HG02852 (cell line): ENCODE measurements at regions not wholly inside any gene's neighbourhood (a gene's known extent, or its start where the extent isn't known, plus 50 kb on each side); places are given as distances from the start of the nearest gene placed in this dataset.

ENCODE experiments used
- ATAC-seq: cut with Tn5 transposase; IDR thresholded peaks from one replicate; pipeline ENCODE4 v1.9.1; 2021; ENCODE audit warnings: mild to moderate bottlenecking, moderate library complexity; ENCODE audit not compliant: unreplicated experiment

DNA sequence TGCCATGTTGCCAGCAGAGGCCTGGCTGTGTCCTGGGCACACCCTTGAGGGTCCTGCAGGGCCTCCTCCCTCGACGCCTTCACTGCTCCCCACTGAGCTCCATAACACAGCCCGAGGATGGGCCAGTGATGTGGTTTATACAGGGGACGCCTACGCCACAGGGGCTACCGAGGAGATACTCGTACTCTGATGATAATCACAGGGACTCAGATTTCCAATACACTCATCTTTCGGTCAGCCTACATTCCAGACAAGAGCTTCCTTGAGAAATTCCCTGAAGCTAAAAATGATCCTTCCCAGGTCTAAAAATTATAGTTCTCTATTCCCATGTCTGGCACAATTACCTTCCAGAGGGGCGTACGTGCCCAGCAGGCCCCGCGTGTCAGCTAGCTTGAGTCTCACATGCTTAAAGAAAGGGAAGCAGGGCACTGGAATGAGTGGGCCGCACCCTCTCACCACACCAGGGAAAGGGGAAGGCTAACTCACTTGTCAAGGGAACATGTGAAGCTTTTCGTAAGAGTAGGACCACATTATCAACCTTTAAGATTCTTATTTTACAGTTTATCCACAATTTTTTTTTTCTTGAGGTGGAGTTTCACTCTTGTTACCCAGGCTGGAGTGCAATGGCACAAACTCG lies 159.5 kb upstream of the NDUFV2 start:
- no peak for ATAC-seq

DNA sequence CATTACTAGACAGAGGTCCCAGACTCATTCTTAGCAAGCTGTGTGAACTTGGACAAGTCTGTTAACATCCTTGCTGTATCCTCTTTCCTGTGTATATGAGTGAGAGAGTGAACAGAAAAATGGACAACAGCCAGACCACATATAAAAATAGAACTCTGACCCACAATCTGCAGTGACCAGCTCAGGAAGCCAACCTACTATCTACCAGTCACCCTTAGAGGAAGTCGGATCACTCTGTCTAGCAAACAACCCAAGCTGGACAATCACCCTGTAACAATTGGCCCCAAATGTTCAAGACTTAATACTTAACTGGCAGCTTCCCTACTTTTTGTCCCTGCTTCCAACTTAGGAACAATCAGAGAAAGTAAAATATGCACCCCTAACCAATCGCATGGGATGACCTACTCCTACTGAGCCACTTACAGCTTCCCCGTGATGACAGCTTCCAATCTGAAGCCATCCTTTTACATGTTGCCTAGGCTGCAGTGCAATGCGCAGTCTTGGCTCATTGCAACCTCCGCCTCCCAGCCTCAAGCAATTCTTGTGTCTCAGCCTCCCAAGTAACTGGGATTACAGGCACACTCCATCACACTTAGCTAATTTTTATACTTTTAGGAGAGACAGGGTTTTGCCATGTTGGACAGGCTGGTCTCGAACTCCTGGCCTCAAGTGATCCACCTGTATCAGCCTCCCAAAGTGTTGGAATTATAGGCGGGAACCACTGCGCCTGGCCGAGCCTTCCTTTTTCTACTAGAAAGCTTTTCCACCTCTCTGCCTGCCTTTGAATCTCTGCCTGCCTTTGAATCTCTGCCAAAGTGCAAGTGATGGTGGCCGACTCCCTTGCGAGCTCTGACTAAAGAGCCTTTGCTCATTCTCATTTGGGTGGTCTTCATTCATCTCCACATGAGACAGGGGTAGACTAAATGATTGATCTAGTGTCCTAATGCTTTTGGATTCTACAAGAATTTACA lies 158.3 kb upstream of the NDUFV2 start:
- ATAC-seq: no peak

DNA sequence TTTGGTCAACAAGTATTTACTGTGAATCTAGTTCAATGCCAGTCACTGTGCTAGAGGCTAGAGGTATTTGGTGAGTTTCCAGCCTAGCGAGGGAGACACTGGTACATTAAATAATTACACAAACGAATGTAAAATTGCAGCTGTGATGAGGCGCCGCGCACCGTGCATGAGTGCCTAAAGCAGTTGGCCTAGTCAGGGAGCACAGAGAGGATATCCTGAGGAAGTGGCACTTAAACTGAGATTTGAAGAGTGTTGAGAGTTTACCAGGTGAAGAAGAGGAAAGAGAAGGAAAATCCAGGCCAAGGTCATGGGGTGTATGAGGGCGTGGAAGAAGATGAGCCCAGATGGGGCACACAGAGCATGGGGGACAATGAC lies 157.6 kb upstream of the NDUFV2 start:
- ATAC-seq: no peak

DNA sequence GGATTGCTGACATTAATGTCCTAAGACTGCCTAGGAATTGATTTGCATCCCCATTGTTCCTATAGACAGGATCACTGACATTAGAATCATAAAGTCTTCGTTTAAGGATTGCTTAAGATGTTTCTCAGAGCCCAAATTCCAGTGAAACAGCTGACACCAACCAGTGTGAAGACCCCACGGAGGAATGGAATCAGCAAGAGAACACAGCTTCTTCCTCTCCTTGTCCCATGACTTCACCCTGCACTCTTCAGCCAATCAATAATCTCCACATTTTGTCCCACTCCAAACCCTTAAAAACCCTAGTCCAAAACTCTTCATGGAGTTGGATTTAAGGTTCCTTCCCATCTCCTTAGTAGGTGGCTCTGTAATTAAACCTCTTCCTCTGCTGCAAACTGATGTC lies 157.0 kb upstream of the NDUFV2 start:
- no peak for ATAC-seq

DNA sequence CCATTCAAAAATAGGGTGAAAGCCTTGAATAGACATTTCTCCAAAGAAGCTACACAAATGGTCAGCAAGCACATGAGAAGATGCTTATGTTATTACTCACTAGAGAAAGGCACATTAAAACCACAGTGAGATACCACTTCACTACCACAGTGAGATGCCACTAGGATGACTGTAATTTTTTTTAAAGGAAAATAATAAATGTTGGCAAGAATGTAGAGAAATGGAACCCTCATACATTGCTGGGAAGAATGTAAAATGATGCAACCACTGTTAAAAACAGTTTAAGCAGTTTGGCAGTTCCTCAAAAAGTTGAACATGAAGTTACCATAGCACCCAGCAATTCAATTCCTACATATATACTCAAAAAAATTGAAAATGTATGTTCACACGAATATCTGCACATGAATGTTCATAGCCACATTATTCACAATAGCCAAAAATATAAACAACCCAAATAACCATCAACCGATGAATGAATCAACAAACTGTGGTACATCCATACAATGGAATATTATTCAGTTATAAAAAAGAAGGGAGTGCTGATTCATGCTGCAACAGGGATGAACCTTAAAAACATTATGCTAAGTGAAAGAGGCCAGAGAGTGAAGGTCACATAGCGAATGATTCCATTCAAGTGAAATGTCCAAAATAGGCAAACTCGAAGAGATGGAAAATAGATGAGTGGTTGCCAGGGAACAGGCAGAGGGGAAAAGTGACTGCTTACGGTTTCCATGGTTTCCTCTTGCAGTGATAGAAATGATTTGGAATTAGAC lies 156.2 kb upstream of the NDUFV2 start:
- no peak for ATAC-seq

DNA sequence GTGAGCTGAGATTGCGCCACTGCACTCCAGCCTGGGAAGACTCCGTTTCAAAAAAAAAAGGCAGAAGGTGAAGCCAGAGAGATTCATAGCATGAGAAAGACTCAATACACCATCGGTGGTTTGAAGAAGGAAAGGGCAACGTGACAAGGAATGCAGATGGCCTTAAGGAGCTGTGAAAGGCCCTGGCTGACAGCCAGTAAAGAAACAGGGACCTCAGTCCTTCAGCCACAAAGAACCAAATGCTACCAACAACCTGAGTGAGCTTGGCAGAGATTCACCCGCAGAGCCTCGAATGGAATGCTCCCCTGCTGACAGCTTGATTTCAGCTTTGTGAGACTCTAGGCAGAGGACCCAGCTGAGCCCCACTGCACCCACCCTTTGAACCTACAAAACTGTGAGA lies 154.9 kb upstream of the NDUFV2 start:
- ATAC-seq: no peak

DNA sequence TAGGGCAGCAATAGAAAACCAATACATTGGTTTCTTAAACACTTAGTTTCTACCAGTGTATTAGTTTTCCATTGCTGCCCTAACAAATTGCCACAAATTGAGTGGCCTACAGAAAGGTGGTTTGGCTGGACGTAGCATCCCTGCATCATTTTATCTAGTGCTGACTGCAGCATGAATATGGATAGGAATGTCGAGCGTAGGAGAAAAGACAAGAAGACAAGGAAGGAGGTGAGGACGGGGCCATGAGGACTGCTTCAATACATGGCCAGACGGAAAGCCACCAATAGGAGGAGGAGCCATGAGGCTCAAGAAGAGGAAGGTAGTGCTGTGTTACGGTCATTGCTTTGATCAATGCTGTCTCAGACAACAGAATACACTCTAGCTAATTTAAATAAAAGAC lies 154.5 kb upstream of the NDUFV2 start:
- ATAC-seq: no peak

DNA sequence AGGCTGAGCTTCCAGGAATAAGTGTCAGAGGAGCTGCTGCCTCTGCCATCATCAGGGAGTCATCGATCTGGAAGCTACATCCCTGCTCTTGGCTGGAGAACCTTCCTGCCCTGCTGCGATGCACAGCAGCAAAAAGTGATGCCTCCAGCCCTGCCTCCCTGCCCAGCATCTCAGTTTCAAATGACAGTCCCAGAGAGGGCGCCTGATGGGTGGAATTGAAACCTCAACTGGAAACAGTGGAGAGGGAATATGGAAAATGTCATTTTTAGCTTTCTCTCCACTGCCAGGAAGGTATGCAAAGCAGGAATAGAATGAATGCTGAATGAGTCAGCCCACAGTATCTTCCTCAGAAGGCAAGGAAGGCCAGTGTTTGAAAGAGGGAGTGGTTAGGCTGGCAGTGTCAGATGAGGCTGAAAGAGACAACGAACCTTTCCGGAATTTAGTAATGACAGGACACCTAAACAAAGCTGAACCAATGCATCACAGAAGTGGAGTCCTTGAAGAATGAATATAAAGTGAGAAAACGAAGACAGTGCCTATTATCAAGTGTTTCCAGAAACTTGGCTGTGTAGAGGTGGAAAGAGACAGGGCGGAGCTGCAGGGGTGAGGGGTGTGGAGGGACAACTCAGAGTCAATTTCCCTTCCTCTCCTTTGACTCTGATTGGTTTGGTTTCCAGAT lies 153.9 kb upstream of the NDUFV2 start:
- ATAC-seq: no peak

DNA sequence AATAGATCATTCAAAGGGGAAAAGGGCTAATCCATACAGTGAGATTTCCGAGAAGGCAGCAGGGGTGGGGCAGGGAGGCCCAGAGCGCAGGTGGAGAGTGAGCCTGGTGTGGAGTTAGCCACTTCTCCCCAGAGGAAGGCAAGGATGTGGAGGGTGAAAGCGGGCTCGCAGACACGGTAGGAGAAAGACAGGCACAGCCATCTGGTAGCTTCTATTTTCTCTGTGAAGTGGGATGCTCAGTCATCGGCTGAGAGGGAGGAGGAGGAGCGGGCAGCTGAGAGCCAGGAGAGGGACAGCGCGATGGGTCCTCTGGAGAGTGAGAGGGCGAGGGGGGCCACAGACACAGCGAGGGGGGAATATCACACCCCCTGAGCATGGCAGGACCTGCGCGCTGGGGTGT lies 153.3 kb upstream of the NDUFV2 start:
- no peak for ATAC-seq

DNA sequence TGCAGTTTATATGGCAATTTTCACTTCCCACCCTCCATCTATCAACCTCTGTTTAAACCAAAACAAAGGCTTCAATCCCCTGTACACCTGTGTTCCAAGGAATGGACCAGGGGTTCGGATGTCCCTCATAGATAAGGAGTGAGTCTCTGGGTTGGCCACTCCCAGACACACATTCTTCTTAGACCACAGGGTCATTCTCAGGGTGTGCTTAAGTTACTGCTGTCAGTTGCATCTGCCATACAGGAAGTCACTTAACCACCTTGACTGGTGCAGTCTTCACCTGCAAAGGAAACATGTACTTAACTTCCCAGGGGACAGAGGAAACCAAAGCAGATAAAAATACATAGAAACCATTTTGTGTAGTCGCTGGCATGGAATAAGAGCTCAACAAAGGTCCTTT lies 151.0 kb upstream of the NDUFV2 start:
- no peak for ATAC-seq

DNA sequence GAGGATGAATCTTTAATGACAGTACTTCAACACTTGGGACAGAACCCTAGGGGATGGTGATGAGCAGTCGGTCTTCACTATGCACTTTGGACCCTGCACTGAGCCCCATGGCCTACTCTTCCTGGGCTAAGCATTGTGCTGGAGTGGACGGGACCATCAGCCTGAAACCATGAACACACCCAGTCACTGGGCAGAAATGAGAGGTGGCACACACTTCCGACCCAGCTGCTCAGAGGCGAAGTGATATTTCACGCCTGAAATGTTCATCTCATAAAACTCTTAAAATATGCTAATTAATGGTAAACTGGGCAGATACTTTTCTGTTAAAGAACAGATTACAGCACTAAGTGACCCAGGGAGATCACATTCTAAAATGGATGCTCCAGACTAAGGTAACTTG lies 150.3 kb upstream of the NDUFV2 start:
- ATAC-seq: no peak

DNA sequence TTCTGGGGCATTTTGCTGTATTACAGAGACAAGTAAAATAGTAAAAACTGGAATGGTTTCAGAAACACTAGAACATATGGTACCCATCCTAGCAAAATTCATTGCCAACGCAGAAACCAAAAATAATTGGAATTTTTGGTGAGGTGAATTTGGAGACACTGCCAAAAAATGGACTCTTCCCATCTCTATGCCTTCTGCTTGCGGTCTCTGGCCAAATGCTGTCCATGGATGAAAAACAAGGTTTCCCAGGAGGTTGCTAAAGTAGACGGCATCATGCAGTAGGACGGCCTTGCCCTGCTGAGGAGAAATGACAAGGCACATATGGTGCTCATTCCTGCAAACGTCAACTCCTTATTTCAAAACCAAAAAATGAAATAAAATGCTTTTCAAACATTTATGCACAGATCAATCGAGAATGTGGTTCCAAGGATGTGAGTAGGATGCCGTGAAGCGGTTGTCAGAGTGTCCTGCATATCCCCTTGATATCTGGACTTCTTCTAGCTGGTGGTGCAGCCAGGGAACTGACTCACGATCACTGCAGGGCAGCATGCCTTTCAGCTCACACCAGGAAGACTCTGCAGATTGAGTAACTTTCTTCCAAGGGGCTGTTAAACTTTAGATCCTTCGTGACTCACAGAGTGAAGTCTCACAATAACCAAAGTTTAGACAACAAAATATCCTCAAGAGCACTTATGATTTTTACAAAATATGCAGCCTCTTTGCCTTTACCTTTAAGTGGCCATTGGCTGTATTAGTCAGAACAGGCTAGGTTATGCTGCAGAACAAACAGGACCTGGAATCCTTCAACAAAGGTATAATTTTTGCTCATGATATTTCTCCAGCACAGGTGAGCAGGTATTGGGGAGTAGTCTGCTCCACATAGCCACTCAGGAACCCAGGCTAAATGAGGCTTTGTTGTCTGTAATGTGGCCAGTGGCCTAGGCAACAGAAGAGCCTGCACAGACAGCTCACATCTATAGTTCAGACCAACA lies 149.4 kb upstream of the NDUFV2 start:
- ATAC-seq: no peak

DNA sequence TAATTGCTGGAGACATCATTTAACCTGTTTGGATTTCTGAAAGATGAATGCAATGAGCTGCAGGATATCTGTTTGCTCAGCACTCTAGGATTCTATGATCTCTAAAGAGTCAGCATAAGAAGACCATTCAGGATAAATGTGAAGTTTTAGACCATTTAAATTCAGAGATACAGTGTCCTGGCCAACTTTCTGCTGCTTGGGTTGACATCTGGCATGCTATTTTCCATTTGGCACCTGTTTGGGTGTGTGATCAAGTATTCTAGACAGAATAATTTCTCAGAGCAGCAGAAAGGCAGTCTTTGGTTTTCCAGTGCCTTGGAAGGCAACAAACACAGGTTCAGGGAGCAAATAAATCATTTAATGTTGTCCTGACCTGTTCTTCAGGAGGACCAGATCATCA lies 144.8 kb upstream of the NDUFV2 start:
- ATAC-seq: no peak

DNA sequence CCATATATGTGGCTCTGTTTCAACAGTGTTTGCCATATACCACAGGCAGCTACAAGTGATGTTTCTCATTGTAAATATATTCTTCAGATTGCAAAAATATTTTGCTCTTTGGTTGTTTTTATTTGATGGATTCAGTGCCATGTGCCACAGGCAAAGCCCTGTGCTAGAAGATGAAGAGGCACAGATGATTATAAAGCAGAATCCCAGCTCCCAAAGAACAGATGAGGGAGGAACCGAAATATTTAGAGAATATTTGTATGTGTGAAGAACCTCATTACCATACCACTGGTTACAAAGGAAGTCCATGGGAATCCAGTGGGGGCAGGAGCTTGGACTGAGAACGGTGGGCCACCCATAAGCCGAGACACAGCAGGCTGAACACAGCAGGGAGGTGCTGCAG lies 143.8 kb upstream of the NDUFV2 start:
- ATAC-seq: no peak

DNA sequence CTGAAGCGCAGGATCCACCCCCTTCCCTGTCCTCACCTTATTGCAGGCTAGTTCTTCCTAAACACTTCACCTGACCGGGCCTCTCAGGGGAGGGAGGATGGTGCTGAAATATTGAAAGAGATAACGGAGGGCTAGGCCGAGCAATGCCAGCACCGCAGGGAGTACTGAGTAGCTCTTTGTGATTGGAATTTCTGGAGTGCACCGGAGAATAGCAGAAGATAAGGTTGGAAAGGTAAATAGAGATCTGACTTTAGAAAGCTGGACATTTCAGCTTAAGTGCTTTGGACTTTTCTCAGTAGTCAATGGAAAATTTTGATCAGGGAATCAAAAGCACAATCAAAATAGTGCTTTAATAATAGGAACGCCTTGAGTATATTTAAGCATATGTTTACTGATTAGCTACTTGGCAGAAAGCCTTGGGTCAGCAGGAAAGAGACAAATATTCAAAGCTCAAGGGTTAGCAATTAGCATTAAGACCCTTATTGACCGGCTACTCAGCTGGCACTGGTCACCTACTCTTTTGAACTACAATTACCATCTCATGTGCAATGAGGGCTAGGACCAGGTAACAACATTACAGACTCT lies 142.9 kb upstream of the NDUFV2 start:
- ATAC-seq: no peak

DNA sequence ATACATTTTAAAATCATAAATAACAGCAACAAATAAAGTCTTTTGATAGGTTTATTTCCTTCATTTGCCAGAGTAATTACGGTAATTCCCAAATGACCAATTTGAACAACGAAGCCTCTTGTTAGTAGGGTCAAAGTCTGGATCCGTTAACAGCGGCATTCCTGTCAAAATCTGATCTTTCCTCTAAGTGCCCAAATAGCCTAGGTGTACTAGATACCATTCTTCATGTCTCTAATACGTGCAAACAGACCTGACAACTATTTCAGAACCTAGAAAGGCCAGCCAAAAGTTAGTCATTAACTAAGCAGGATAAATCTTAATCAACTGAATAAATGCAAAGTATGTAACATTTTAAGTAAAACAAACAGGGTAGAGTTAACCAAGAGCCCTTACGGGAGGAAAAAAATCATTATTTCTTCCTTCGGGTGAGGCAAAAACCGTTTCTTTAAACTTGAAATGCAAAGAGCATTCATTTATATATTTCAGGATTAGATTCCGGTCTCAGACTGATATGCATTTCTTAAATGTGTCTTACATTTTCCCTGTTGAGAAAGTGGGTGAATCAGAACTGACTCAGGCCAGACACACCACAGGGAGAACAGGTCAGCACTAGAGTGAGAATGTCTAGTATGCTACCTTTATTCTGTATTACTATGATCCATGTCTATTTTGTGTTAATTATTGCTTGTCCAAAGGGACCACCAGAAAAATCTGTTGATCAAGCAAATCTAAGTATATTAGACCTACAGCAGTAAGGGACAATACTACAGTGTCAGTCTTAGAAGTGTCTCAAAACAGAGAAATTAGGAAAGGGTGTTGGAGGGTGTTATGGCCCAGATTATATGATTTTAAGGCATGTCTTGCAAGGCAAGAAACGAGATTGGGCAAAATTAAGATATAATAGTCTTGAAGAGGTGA lies 141.5 kb upstream of the NDUFV2 start:
- no peak for ATAC-seq

DNA sequence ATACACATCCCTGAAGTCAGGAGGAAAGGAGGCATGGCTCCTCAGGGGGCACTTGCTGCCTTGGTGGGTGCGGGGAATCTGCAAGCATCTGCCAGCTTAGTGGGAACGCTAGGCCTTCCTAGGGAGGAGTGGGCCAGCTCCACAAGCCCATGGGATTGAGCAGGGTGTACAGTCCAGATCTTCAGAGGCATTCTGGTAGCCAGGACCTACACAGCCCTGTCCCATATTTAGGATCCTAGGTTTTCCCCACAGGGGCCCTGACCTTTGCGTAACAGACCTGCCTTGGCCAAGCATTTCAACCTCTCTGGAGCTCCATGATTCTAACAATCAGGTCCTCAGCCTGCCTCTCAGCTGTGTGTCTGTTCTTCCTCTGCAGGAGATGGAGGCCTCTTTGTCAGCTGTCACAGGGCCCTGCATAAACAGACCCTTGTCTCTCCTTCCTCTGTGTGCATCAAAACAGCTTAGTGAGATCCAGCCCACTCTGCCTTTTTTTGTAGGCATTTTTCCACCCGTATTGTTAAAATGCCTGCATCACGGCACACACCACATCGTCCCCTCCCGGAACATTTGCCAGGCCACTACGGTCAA lies 140.2 kb upstream of the NDUFV2 start:
- ATAC-seq: no peak
